HAP-1 (cell line): ENCODE measurements at regions not wholly inside any gene's neighbourhood (a gene's known extent, or its start where the extent isn't known, plus 50 kb on each side); places are given as distances from the start of the nearest gene placed in this dataset.

ENCODE experiments used
- DNase-seq, 2 experiments: peaks; one replicate each; pipeline ENCODE4 v3.0.0-alpha.2; 2016 to 2020; ENCODE audit warnings: low spot score in 2 of 2
- H3K27me3 ChIP-seq: fragments of 250-450 bp; sonication (Bioruptor Pico); 2 replicates; pipeline ENCODE4 v1.5.1; 2020; ENCODE audit warnings: low read depth, mild to moderate bottlenecking, moderate library complexity
- H3K36me3 ChIP-seq: fragments of 250-450 bp; sonication (Bioruptor Pico); replicated peaks from 2 replicates; pipeline ENCODE4 v1.5.1; 2020; ENCODE audit warnings: mild to moderate bottlenecking
- H3K4me1 ChIP-seq: fragments of 250-450 bp; sonication (Bioruptor Pico); 2 replicates; pipeline ENCODE4 v1.5.1; 2020; ENCODE audit warnings: mild to moderate bottlenecking
- H3K4me3 ChIP-seq: fragments of 250-450 bp; sonication (Bioruptor Pico); 2 replicates; pipeline ENCODE4 v1.5.1; 2020; ENCODE audit warnings: mild to moderate bottlenecking, moderate library complexity
- H3K9me3 ChIP-seq: fragments of 250-450 bp; sonication (Bioruptor Pico); 2 replicates; pipeline ENCODE4 v1.5.1; 2020; ENCODE audit warnings: mild to moderate bottlenecking, moderate library complexity
- in situ Hi-C: fragments of 300-500 bp; cut with MboI; formaldehyde crosslinking; loops from 3 replicates; pipeline ENCODE4 v1.14.3; 2020; ENCODE audit warnings: low sequenced_read_pairs, inconsistent platforms, mixed read lengths

- Histone ChIP-seq H3K4me1 (no peaks in the 10 kb centered on the region), H3K36me3 (no peaks in the 10 kb centered on the region), H3K4me3 (no peak overlapping the region), H3K27me3 (peaks cover 7% of the 10 kb centered on the region; the same call in 1 of the 2 replicates), H3K9me3 (no peaks in the 10 kb centered on the region)
- in situ Hi-C loops, result no loop called here
- DNase-seq, result no peak
Observed at GRCh38 chr12:68559246-68559645, 51.5 kb upstream of the RAP1B start.

- H3K27me3 ChIP-seq, result peaks cover 7% of the 10 kb centered on the region; the same call in 1 of the 2 replicates
- no peak overlapping the region for H3K4me3 ChIP-seq
- H3K9me3 ChIP-seq, result no peaks in the 10 kb centered on the region
- no peak for DNase-seq
- H3K36me3 ChIP-seq, result no peaks in the 10 kb centered on the region
- in situ Hi-C loops, result no loop called here
- H3K4me1 ChIP-seq, result peaks cover 2% of the 10 kb centered on the region
Observed at GRCh38 chr12:68559984-68560850, 50.5 kb upstream of the RAP1B start.

- peaks cover 6% of the 10 kb centered on the region for H3K4me1 ChIP-seq
- peaks cover 7% of the 10 kb centered on the region; the same call in 1 of the 2 replicates for H3K27me3 ChIP-seq
- in situ Hi-C loops, result no loop called here
- DNase-seq, result no peak
- H3K36me3 ChIP-seq, result no peaks in the 10 kb centered on the region
- no peaks in the 10 kb centered on the region for H3K9me3 ChIP-seq
- no peak overlapping the region for H3K4me3 ChIP-seq
Observed at GRCh38 chr12:68560851-68561422, 49.8 kb upstream of the RAP1B start.
